D341Med (cell line): ENCODE measurements at regions not wholly inside any gene's neighbourhood (a gene's known extent, or its start where the extent isn't known, plus 50 kb on each side); places are given as distances from the start of the nearest gene placed in this dataset.

Experiments used
- DNase-seq: peaks from one replicate; pipeline ENCODE4 v3.0.0; 2012; ENCODE audit warnings: low spot score

- DNase-seq: no peak
Observed at GRCh38 chr1:83673312-83673711, 325.6 kb downstream of the TTLL7 start.

DNA sequence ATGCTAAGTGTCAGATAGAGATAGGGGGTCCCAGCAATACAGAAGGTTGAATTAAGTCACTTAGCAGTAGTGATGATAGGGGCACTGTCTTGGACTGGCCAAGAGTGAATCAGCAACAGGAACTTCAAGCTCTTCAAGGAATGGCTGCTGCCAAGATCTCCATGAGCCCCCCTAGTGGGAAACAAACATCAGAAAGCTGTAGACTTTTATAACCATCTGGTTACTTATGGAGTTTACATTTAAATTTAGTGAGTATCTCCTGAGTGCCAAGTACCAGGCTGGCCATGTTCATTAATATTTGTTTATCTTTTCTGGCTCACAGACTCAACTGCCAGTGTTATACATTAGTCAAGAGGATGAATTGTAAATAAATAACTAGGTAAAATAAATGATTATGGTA is 327.3 kb downstream of the TTLL7 start:
- DNase-seq: no peak

DNA sequence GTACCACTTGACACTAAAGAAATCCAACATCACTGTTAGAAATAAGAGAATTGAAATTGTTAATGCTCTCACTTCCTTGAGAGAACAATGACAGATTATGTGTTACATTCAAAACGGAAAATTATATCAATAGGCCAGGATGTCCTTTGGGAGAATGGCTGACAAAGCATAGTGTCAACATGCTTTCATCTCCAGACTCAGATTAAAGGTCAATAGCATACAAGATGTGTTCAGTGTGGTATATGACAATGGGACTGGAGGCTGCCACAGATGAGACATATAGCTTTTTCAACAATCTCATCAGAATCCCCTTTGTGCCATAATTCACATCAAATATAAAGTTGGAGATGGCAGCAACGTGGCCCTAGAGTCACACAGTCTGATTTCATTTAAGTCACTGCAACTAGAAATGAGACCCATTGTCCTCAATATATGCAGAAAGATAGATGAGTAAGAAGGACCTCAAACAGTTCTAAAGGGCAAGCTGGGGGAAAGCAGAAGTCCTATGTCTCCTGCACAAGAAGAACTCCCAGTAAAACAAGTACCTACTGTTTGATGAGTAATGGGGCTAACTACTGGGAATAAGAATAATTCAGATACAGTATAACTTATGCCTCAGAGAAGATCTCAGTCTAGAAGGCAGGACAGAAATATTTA is 327.9 kb downstream of the TTLL7 start:
- DNase-seq: no peak

DNA sequence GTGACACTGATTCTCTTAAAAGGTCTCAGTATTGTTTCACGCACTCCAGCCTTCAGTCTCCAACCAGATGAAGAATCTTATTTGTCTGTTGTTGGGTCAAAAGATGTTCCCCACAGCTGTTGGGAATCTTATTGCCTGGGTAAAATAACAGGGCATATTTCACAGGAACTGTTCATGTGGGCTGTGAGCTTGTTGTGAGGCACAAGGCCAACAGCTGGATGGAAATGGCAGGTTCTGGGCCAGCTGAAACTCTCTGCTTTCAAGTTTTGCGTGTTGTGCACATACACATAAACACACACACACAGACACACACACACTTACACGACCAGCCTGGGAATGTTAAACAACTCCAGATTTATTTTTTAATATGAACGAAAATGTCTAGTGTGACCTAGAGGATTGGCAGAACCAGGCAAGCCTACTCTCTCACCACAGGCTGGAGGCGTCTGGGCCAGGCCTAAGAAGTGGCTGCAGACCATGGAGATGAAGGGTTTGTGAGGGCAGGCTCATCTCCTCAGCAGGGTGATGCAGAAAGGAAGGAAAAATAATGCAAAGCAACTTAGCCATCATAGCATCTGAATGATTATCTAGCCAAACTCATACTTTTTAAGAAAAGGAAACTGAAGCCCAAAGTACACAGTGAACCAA is 357.0 kb downstream of the TTLL7 start:
- DNase-seq: no peak

- DNase-seq: no peak
Observed at GRCh38 chr1:83641206-83641658, 357.7 kb downstream of the TTLL7 start.

DNA sequence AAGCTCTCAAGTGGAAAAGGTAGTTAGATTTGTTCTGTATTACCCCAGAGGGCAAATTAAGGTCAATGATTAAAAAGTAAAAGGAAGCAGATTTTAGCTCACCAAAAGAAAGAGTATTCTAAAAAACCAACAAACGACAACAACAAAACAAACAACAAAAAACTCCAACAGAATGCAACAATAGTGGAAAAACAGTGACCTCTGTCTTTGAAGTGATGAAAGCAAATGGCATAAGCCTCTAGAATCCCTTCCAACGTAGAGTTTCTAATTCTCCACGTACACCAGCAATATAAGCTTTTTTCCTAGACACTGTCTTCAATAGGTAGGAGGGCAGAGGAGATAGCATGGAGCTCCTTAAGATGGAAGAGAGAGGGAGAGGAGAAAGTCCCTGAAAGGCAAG is 359.1 kb downstream of the TTLL7 start:
- no peak for DNase-seq

- no peak for DNase-seq
Observed at GRCh38 chr1:83637586-83637985, 361.3 kb downstream of the TTLL7 start.

- DNase-seq: no peak
Observed at GRCh38 chr1:83637009-83637408, 361.9 kb downstream of the TTLL7 start.

DNA sequence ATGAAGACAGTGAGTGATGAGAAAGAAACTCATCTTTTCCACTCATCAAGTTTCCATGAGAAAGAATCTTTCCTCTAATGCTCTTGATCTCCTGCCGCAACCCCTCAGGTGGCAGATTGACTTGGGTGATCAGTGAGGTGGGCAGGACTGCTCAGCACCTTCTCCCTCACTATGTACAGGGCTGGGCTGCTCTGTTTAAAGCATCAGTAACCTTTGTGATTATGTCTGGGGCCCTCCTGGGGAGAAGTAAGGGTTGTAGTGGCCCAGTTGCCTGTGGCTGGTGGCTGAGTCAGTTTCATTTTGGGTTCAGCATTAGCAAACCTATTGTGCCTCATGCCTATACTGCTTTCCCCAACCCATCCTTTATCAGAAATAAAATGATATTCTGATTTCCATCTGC is 366.0 kb downstream of the TTLL7 start:
- DNase-seq: no peak

DNA sequence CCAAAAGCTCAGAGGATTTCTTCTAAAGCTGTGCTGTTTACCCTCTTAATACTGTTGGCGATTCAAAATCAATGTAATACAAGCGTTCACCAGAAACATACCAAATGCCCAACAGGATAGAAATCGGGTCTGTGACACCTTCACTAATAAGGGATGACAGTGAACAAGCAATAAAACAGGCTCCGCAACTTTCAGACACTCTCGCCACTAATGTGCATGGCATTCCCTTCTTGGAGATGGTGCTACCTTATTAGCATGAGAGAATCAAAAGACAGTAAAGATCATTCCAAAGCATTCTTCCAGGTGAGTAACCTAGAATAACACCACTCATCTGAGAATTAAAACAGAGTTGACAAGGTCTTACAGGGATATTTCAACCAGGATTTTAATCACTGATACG is 367.1 kb downstream of the TTLL7 start:
- DNase-seq: no peak

DNA sequence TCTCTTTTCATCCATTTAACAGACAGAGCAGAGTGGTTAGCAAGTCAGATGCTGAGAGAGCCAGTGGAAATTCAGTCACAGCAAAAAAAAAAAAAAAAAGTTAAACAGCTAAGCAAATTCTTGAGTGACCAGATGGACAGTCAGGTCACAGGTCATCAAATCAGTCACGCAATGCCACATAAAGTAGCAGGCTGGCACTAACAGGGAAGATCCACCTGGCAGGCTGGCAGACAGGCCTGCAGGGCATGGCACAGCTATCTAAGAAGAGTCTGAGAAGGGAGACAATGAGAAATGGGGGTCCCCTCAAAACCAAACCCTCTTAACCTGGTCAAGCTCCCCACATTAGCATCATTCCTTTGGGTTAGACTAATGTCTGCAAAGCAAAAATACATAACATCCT is 371.9 kb downstream of the TTLL7 start:
- no peak for DNase-seq

DNA sequence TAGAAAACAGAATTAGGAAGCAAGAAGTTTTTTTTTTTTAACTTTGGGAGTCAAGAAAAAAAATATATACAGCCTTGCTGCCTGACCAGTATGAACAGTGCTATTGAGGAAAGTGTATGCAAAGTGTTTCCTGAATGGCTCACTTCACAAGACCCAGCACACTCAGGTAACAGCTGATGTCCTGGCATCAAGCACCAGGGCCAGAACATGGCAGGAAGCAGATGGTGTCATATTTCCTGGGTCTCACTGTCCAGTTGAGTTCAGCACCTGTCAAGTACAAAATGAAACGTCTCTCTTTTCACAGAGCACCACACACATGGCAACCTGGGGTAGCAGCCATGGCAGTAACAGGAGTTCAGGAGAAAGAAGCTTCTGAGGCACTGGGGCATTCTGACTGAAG is 372.3 kb downstream of the TTLL7 start:
- no peak for DNase-seq

GRCh38 chr1:83625646-83626045 is 373.3 kb downstream of the TTLL7 start:
- DNase-seq: no peak

DNA sequence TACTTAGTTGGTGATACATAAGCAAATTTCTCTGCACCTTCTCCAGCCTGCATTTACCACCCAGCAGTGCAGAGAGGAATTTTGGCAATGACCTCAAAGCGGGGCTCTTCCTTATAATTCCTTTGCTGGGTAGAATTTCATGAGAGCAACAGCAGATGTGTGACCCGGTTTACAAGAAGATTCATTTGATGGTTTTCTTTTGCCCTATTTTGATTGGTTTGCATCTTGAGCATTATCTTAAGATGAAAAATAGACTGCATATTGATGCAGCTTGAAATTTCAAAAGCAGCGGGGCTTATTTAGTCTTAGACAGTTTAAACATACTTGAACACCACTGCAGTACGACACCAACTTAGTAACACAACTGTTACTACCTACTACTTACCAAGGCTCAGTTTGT is 378.9 kb downstream of the TTLL7 start:
- DNase-seq: no peak

DNA sequence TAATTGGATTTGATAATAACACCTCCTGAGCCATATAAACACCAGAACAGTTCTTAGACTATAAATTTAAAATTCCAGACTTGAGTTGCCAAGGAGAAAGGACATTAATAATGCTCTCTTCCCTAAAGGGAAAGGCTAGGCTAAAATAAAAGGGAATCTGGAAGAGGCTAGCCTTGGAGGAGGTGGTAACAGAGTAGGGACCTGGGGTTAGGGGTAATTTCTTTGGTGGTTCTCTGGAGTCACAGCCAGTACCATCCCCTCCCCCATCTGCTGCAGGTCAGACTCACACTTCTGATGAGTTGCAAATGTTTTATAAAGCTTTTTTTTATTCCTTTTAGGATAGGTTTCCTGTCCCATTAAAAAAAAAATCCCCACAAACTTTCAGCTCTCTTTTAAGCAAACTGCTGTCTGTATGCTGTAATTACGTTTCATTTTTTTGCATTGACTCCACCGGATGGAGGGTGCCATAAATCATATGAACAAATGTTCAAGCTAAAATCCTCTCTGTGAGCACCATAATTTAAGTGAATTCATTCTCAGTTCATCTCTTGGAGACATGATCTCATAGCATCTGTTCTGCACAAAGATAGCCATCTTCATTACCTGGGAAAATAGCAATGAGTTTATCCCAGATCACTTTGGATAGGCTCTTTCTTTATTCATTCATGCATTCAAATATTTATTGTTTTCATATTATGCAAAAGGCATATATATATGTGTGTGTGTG is 379.6 kb downstream of the TTLL7 start:
- DNase-seq: no peak

DNA sequence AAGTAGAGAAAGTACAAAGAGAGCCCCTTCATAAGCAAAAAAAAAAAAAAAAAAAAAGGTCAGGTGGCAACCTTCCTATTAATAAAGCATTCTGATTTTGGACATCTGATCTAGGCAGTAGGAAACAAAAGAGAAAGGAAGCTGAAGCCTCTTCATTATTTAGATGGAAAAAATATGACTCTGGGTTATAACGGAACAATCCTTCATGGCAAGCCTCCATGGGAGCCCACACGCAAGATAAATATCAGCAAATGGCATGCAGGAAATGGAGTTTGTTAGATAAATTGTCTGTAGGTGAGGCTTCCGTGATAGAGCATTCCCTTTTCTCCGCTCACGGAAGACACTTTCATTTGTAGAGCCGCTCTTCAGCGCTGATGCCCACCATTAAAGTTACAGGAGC is 381.0 kb downstream of the TTLL7 start:
- DNase-seq: no peak

- no peak for DNase-seq
Observed at GRCh38 chr1:83615370-83615769, 383.6 kb downstream of the TTLL7 start.

GRCh38 chr1:83606416-83606955 is 392.4 kb downstream of the TTLL7 start:
- no peak for DNase-seq

DNA sequence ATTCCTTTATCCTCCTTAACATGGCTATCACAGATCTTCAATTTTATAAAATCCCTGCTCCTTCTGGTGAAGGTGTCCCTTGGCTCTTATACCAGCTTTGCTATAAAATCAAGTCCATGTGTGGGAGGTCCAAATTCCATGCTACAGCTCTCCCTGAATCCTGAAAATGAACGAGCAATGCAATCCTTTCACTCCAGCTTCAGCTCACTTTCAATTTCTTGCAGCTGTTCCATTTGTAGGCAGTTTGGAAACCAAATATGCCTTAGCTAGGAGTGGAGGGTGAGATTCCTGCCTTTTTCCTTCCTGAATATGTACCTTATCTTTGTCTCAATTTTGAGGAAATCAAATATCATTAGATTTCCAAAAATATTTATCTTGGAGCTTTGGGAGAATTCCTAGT is 402.6 kb downstream of the TTLL7 start:
- DNase-seq: no peak

DNA sequence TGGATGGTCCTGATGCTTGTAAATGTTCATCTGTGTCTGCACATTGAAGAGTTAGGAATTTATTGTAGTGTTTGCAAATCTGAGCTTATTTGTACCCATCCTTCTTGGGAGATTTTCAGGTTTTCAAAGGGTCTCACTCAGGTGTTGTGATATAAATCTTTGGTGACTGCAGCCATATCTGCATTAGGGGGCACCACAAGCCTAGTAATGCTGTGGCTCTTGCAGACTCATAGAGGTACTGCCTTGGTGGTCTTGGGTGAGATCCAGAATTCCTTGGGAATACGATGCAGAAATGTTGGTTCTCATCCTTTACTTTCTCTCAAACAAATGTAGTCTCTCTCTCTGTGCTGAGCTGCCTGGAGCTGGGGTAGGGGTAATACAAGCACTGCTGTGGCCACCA is 405.9 kb downstream of the TTLL7 start:
- no peak for DNase-seq

- DNase-seq: no peak
Observed at GRCh38 chr1:83588140-83588539, 410.8 kb downstream of the TTLL7 start.

DNA sequence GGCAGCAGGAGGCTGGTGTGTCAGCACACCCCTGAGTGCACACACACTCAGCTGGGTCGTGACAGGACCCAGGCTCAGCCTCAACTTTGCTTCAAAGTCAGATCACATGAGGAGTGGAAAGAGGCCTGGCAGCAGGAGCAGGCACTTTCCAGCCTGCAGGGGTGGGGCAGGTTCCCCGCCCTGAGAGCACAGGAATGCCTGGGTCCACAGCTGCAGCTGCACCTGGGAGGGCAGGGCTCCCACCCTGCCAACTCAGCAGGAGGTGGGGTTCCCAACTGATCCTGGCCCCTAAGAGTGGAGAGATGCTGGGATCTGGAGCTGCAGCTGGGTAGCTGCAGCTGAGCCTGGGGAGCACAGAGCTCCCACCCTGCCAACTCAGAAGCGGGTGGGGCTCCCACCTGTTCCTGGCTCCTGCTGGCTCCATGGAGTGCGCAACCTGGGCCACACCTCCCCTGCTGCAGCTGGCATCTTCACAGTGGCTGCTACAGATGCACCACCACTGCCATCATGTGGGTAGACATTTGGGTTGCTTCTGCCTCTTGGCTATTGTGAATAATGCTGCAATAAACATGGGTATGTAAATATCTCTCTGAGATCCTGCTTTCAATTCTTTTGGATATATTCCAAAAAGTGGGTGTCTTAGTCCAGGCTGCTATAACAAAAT is 415.4 kb downstream of the TTLL7 start:
- DNase-seq: no peak

DNA sequence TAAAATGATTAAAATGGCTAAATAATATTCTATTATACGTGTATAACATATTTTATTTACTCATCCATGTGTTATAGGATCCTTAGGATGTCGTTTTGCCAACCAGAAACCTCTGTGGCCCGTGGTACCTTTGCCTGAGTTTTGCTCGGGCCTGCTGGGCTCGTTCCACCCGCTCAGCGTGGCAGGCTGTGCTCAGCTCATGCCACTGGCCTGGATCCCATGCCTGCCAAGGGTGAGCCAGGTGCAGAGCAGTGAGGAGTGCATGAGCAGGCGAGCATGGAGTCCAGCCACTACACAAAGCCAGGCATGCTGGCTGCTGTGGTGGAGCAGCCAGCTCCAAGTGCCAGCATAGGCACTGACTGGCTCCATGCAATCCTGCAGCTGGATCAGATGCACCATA is 417.2 kb downstream of the TTLL7 start:
- DNase-seq: no peak
